PFSK-1 (cell line): ENCODE measurements at regions not wholly inside any gene's neighbourhood (a gene's known extent, or its start where the extent isn't known, plus 50 kb on each side); places are given as distances from the start of the nearest gene placed in this dataset.

Experiments
- FOXP2 ChIP-seq: optimal IDR thresholded peaks from 2 replicates; pipeline ENCODE3; 2011; ENCODE audit warnings: borderline replicate concordance, control low read depth, inconsistent platforms; ENCODE audit not compliant: insufficient read depth; ENCODE audit errors: extremely low read length, extremely low read depth
- POLR2AphosphoS5 ChIP-seq: IDR thresholded peaks from 2 replicates; pipeline ENCODE4 v1.6.1; 2012; ENCODE audit warnings: low read depth, mild to moderate bottlenecking, control low read depth, low read length, moderate library complexity
- SIN3A ChIP-seq: IDR thresholded peaks from 2 replicates; pipeline ENCODE4 v1.6.1; 2012; ENCODE audit warnings: mild to moderate bottlenecking, low read length, moderate library complexity, borderline replicate concordance; ENCODE audit not compliant: insufficient read depth
- TAF1 ChIP-seq: IDR thresholded peaks from 2 replicates; pipeline ENCODE4 v1.6.1; 2012; ENCODE audit warnings: low read length, control low read depth, borderline replicate concordance; ENCODE audit not compliant: insufficient read depth
- TF ChIP-seq, protein P1 (sequence below), 2 experiments: IDR thresholded peaks; 2 replicates each; pipeline versions ENCODE4 v1.6.1 to v1.8.0; 2011 to 2012; ENCODE audit warnings: low read depth in 2 of 2, low read length in 2 of 2, control low read depth in 1 of 2, inconsistent platforms in 1 of 2, mild to moderate bottlenecking in 1 of 2, moderate library complexity in 1 of 2; ENCODE audit not compliant: insufficient read depth in 1 of 2

GRCh38 chr13:30053939-30054338 is 203.5 kb upstream of the UBL3 start:
- no peak for TF ChIP-seq FOXP2
- no peak for TF ChIP-seq POLR2AphosphoS5
- TF ChIP-seq, protein P1, sequence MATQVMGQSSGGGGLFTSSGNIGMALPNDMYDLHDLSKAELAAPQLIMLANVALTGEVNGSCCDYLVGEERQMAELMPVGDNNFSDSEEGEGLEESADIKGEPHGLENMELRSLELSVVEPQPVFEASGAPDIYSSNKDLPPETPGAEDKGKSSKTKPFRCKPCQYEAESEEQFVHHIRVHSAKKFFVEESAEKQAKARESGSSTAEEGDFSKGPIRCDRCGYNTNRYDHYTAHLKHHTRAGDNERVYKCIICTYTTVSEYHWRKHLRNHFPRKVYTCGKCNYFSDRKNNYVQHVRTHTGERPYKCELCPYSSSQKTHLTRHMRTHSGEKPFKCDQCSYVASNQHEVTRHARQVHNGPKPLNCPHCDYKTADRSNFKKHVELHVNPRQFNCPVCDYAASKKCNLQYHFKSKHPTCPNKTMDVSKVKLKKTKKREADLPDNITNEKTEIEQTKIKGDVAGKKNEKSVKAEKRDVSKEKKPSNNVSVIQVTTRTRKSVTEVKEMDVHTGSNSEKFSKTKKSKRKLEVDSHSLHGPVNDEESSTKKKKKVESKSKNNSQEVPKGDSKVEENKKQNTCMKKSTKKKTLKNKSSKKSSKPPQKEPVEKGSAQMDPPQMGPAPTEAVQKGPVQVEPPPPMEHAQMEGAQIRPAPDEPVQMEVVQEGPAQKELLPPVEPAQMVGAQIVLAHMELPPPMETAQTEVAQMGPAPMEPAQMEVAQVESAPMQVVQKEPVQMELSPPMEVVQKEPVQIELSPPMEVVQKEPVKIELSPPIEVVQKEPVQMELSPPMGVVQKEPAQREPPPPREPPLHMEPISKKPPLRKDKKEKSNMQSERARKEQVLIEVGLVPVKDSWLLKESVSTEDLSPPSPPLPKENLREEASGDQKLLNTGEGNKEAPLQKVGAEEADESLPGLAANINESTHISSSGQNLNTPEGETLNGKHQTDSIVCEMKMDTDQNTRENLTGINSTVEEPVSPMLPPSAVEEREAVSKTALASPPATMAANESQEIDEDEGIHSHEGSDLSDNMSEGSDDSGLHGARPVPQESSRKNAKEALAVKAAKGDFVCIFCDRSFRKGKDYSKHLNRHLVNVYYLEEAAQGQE (IDR thresholded peaks at IDR 0.05; ENCODE audit: insufficient read depth in 1 of 2, low read depth in 2 of 2, low read length in 2 of 2) = no peak
- TF ChIP-seq TAF1 = no peak
- no peak for TF ChIP-seq SIN3A

- TF ChIP-seq TAF1 (no peak), POLR2AphosphoS5 (no peak), SIN3A (no peak), FOXP2 (no peak)
- TF ChIP-seq, protein P1 (IDR thresholded peaks at IDR 0.05; ENCODE audit: insufficient read depth in 1 of 2, low read depth in 2 of 2, low read length in 2 of 2) = no peak
Measured at GRCh38 chr13:30052120-30052519, 201.7 kb upstream of the UBL3 start.

GRCh38 chr13:30051531-30052060 is 201.2 kb upstream of the UBL3 start:
- TF ChIP-seq FOXP2 = no peak
- no peak for TF ChIP-seq TAF1
- TF ChIP-seq SIN3A = no peak
- no peak for TF ChIP-seq POLR2AphosphoS5
- TF ChIP-seq, protein P1 (IDR thresholded peaks at IDR 0.05; ENCODE audit: insufficient read depth in 1 of 2, low read depth in 2 of 2, low read length in 2 of 2) = no peak

DNA sequence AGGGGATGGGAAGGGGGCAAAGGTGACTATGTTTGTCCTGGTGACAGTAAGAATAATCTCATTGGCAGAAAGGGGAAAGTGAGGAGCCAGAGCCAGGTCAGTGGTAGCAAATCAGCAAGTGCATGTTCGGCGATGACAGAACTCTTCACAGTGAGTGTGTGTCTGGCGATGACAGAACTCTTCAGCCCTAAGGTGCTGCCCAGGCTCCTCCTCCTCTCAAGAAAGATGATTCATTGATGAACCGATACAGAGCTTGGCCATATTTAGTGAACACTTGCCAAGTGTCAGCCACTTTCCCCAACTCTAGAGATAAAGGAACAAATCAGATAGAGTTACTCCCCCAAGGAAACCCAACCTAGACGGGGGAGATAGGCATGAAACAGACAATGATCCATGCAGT is 199.3 kb upstream of the UBL3 start:
- TF ChIP-seq FOXP2 = no peak
- TF ChIP-seq, protein P1 (IDR thresholded peaks at IDR 0.05; ENCODE audit: insufficient read depth in 1 of 2, low read depth in 2 of 2, low read length in 2 of 2) = no peak
- no peak for TF ChIP-seq POLR2AphosphoS5
- TF ChIP-seq SIN3A = no peak
- no peak for TF ChIP-seq TAF1
